ENCODE measurements at regions not wholly inside any gene's neighbourhood (a gene's known extent, or its start where the extent isn't known, plus 50 kb on each side); places are given as distances from the start of the nearest gene placed in this dataset.

DNA sequence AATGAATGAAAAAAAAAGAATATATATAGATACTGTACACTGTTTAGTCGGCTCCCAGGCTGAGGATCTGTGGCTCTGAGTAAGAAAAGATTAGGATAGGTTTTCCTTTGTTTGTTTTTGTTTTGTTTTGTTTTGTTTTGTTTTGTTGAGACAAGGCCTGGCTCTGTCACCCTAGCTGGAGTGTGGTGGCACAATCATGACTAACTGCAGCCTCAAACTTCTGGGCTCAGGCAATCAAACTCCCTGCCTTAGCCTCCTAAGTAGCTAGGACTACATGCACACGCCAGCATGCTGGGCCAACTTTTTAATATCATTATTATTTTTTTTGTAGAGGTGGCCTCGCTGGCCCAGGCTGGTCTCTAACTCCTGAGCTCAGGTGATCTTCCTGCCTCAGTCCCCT, 87.9 kb upstream of the PTBP2 start:
- TF ChIP-seq, protein P1, sequence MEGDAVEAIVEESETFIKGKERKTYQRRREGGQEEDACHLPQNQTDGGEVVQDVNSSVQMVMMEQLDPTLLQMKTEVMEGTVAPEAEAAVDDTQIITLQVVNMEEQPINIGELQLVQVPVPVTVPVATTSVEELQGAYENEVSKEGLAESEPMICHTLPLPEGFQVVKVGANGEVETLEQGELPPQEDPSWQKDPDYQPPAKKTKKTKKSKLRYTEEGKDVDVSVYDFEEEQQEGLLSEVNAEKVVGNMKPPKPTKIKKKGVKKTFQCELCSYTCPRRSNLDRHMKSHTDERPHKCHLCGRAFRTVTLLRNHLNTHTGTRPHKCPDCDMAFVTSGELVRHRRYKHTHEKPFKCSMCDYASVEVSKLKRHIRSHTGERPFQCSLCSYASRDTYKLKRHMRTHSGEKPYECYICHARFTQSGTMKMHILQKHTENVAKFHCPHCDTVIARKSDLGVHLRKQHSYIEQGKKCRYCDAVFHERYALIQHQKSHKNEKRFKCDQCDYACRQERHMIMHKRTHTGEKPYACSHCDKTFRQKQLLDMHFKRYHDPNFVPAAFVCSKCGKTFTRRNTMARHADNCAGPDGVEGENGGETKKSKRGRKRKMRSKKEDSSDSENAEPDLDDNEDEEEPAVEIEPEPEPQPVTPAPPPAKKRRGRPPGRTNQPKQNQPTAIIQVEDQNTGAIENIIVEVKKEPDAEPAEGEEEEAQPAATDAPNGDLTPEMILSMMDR (IDR thresholded peaks at IDR 0.05; ENCODE audit: control extremely low read depth in 1 of 3, insufficient read depth in 1 of 3, low read depth in 1 of 3, low read length in 3 of 3): no peak
- TF ChIP-seq KDM5A (IDR thresholded peaks at IDR 0.05; ENCODE audit: low read length): no peak
- TF ChIP-seq SIN3A (conservative IDR thresholded peaks at IDR 0.05 in 1 of 2, IDR thresholded peaks at IDR 0.05 in 1 of 2; ENCODE audit: low read depth in 1 of 2, low read length in 2 of 2): no peak
- TF ChIP-seq MAFK (IDR thresholded peaks at IDR 0.05; ENCODE audit: low read depth, low read length): no peak
- no peak for TF ChIP-seq POLR2A (IDR thresholded peaks at IDR 0.05; ENCODE audit: control extremely low read depth in 1 of 2, low read depth in 2 of 2, low read length in 2 of 2)
- TF ChIP-seq JUN (IDR thresholded peaks at IDR 0.05; ENCODE audit: low read depth, low read length): no peak
- TF ChIP-seq EZH2 (IDR thresholded peaks at IDR 0.05; ENCODE audit: low read depth, low read length, severe bottlenecking): no peak
- no peak for TF ChIP-seq SP1 (IDR thresholded peaks at IDR 0.05; ENCODE audit: low read depth, low read length)
- no peak for TF ChIP-seq TAF1 (IDR thresholded peaks at IDR 0.05; ENCODE audit: low read depth, low read length)
- no peak for TF ChIP-seq EP300 (IDR thresholded peaks at IDR 0.05; ENCODE audit: borderline replicate concordance in 1 of 2, low read depth in 2 of 2, low read length in 2 of 2)

All from H1 (cell line).